SK-N-SH treated with all-trans-retinoic acid at 6 μM for 48 hours (cell line): ENCODE measurements at regions not wholly inside any gene's neighbourhood (a gene's known extent, or its start where the extent isn't known, plus 50 kb on each side); places are given as distances from the start of the nearest gene placed in this dataset.

Experiments used
- CREB5 ChIP-seq: fragments of 250-450 bp; sonication (Bioruptor Pico); IDR thresholded peaks from 2 replicates; pipeline ENCODE4 v1.5.1; 2020; ENCODE audit warnings: low read depth, mild to moderate bottlenecking, moderate library complexity
- CSDC2 ChIP-seq: fragments of 250-450 bp; sonication (Bioruptor Pico); IDR thresholded peaks from 2 replicates; pipeline ENCODE4 v1.5.0; 2020; ENCODE audit warnings: mild to moderate bottlenecking, moderate library complexity
- GLIS3 ChIP-seq: fragments of 250-450 bp; sonication (Bioruptor Pico); IDR thresholded peaks from 2 replicates; pipeline ENCODE4 v1.5.0; 2020; ENCODE audit warnings: mild to moderate bottlenecking, moderate library complexity
- ISL1 ChIP-seq: fragments of 250-450 bp; sonication (Bioruptor Pico); IDR thresholded peaks from 2 replicates; pipeline ENCODE4 v2.1.2; 2022; ENCODE audit warnings: mild to moderate bottlenecking, moderate library complexity
- OSR1 ChIP-seq: fragments of 250-450 bp; sonication (Bioruptor Pico); IDR thresholded peaks from 2 replicates; pipeline ENCODE4 v1.8.0; 2022; ENCODE audit warnings: moderate library complexity, mild to moderate bottlenecking, inconsistent platforms
- PATZ1 ChIP-seq: fragments of 250-450 bp; sonication (Bioruptor Pico); IDR thresholded peaks from 2 replicates; pipeline ENCODE4 v1.8.0; 2020; ENCODE audit warnings: mild to moderate bottlenecking, moderate library complexity, borderline replicate concordance
- POU6F1 ChIP-seq: fragments of 250-450 bp; sonication (Bioruptor Pico); IDR thresholded peaks from 2 replicates; pipeline ENCODE4 v1.8.0; 2021; ENCODE audit warnings: low read depth, mild to moderate bottlenecking, moderate library complexity, borderline replicate concordance
- PPARA ChIP-seq: fragments of 250-450 bp; sonication (Bioruptor Pico); IDR thresholded peaks from 2 replicates; pipeline ENCODE4 v1.5.0; 2020; ENCODE audit warnings: mild to moderate bottlenecking, borderline replicate concordance
- RARB ChIP-seq: fragments of 250-450 bp; sonication (Bioruptor Pico); IDR thresholded peaks from 2 replicates; pipeline ENCODE4 v1.8.0; 2021; ENCODE audit warnings: mild to moderate bottlenecking, moderate library complexity
- SNAI2 ChIP-seq: fragments of 250-450 bp; sonication (Bioruptor Pico); IDR thresholded peaks from 2 replicates; pipeline ENCODE4 v1.5.0; 2020; ENCODE audit warnings: mild to moderate bottlenecking, moderate library complexity
- TOX ChIP-seq: fragments of 250-450 bp; sonication (Bioruptor Pico); IDR thresholded peaks from 2 replicates; pipeline ENCODE4 v1.8.0; 2021; ENCODE audit warnings: mild to moderate bottlenecking, moderate library complexity, borderline replicate concordance
- ZFP30 ChIP-seq: fragments of 450-650 bp; formaldehyde crosslinking; IDR thresholded peaks from 2 replicates; pipeline ENCODE4 v1.5.0; 2022; ENCODE audit warnings: mild to moderate bottlenecking, moderate library complexity
- ZNF565 ChIP-seq: fragments of 450-650 bp; formaldehyde crosslinking; conservative IDR thresholded peaks from 2 replicates; pipeline ENCODE4 v1.5.0; 2020; ENCODE audit warnings: low read depth, mild to moderate bottlenecking, moderate library complexity
- ZNF70 ChIP-seq: fragments of 450-650 bp; formaldehyde crosslinking; IDR thresholded peaks from 2 replicates; pipeline ENCODE4 v1.5.0; 2020; ENCODE audit warnings: mild to moderate bottlenecking, moderate library complexity

- TF ChIP-seq PATZ1 (no peak), SNAI2 (CRISPR knock-in tag) (no peak), ZNF70 (CRISPR knock-in tag) (no peak), GLIS3 (no peak), CREB5 (no peak), ZFP30 (CRISPR knock-in tag) (no peak), ZNF565 (CRISPR knock-in tag) (no peak), ISL1 (CRISPR knock-in tag) (no peak), RARB (CRISPR knock-in tag) (no peak), TOX (CRISPR knock-in tag) (no peak), PPARA (CRISPR knock-in tag) (no peak), CSDC2 (no peak), OSR1 (CRISPR knock-in tag) (no peak), POU6F1 (CRISPR knock-in tag) (no peak)
Measured at GRCh38 chr1:14543191-14543840, 55.2 kb upstream of the KAZN start.
